RKO (cell line): ENCODE measurements at regions not wholly inside any gene's neighbourhood (a gene's known extent, or its start where the extent isn't known, plus 50 kb on each side); places are given as distances from the start of the nearest gene placed in this dataset.

Experiments
- DNase-seq: peaks from one replicate; pipeline ENCODE4 v3.0.0-alpha.2; 2016; ENCODE audit warnings: low spot score

DNA sequence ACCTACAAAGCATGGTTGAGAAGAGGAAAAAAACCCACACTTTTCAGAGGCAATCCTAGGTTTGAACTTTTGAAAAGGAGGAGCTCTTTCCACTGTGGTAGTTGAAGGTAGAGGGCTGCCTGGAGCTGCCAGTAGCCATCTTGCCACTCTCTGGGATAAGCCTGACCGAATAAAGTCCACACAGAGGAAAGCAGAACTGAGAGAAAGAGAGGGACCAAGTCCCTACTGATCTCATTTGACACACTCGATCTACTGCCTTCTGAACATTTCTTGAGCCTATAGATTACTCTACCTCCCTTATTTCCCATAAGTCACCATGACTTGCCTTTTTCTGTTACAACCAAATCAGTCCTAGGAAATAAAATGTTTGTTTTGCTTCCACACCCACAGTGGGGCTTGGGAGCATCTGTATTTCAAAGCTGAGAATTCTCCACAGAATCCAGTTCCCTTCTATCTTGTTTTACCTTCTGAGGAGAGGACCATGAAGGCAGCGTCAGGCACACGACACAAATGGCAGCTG is 147.0 kb upstream of the PTPRK start:
- DNase-seq, result no peak

- no peak for DNase-seq
Measured at GRCh38 chr6:128666405-128666804, 146.0 kb upstream of the PTPRK start.

DNA sequence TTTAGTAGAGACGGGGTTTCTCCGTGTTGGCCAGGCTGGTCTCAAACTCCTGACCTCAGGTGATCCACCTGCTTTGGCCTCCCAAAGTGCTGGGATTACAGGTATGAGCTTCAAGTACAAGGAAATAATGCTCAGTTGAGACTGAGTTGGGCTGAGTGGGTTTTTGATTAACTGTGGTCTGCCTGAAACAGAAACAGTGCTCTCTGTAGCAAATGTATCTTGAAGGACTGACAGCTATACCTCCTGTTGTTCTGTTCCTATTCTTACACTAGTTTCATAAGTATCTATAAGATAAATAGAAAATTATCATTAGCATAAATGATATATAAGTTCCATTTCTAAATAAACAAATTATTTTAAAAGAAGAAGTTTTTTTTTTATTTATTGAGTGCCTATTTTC is 142.8 kb upstream of the PTPRK start:
- no peak for DNase-seq

DNA sequence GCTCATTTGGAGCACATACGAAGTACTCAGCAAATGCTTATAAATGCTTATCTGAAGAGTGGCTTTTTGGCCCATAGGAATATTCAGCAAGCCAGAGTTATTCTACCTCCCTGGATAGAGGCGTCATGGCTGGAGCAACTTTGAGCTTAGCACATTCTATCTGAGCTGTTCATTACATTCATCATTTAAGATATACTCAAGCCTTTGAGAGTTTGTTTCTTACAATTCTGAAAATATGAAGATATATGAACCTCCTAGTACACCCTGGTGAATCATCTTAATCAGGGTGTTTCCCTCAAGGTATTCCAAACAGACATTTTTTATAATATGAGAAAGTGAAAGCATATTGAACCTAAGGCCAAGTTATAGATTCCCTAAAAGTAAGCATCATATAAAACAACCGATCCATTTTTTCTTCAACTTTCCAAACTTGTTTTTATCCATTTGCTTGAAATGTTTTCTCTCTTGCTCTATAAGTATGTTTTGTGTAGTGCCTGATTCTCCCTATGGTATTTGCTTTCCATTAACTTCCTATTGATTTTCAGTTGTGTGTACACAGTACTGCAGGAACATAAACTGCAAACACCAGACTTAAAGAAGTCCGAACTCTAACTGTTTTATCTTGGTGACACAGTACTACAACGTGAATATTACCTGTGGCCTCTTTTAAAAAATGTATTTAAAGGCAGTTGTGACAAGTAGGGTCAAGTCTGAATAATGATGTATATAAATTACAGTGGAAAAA is 139.7 kb upstream of the PTPRK start:
- DNase-seq, result no peak

DNA sequence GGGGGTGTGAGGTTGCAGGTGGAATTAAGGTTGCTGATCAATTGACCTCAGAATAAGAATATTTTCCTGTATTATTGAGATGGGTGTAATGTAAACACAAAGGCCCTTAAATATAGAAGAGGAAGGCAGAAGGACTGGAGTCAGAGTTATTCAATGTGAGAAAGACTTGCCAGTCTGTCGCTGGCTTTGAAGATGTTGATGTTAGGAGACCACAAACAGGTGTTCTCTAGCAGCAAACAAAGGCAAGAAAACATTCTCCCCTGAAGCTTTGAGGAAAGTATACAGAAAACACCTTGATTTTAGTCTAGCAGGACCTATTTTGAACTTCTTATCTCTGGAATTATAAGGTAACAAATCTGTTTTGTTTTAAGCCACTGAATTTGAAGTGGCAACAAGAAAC is 138.9 kb upstream of the PTPRK start:
- DNase-seq, result no peak

DNA sequence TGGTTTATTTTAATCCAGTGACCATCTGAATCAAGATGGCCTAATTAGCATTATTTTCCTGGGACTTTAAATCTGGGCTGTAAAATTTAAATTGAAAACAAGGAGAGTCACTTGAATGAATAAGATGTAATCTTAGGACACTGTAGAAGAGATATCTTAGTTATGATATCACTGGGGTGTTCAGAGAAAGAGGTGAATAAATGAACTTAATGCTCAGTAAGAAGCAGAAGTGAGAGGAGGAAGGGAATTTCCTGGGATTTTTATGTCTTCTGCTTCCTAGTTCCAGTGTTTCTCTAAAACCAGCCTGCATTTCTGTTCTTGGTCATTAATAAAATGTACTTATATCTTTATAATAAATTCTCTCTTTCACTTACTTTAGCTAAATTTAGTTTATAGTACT is 136.8 kb upstream of the PTPRK start:
- DNase-seq, result no peak

DNA sequence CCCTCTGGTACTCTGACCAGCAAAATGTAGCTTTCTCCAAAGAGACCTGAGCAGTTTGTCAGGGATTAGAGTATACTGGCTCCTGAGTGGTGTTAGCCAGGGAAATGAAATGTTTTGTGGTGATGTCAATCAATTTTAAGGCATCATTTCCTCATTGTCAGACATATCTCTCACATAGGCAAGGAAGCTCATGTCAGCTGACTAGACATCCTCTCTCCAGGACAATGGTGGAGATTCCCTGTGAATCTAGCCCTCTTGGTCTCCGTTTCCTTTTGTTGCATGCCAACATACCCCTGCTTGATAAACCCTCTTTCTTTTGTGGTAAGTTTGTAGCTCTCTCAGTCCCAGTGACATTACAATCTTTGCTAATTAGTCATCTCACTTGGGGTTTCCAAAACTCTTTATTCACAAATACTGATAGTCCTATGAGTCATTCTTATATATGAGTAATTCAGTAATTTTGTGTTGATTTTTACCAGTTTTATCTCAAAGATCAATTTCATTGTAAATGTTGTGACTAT is 135.6 kb upstream of the PTPRK start:
- peak; percentile 79 for DNase-seq

- no peak for DNase-seq
Measured at GRCh38 chr6:128648022-128648598, 127.7 kb upstream of the PTPRK start.

GRCh38 chr6:128642132-128642531 is 121.7 kb upstream of the PTPRK start:
- DNase-seq, result no peak

DNA sequence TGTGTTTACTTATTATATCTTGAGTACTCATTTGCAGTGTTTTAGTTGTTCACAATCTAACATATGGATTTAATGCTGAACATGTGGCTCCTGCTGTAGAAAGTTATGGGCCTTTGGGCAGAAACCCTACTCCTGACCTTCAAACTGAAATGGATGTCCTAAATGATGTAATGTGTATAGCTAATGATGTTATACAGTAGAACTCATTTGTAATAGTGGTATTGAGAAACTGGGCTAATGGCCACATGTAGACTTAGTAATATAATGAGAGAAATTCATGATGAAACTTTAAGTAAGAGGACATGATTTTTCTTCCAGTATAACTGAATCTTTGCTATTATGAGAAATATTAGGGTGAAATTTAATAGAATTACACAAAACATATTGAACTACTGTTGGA is 121.3 kb upstream of the PTPRK start:
- DNase-seq, result no peak

DNA sequence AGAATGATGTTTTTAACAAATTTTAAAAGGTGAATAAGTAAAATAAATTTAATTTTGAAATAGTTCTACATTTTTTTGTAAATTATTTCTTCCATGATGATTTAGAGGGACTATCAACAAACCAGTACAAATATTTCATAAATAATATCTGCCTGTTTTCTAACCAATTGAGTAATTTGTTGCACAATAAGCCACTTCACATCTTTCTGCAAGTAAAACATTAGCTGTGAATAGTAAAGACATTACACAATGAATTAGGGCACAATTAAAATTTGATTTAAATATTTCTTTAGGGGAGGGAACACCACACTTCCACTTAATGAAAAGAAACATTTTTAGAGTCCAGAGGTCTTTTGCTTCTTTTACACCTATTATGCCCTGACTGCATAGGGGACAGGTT is 118.4 kb upstream of the PTPRK start:
- DNase-seq, result no peak

DNA sequence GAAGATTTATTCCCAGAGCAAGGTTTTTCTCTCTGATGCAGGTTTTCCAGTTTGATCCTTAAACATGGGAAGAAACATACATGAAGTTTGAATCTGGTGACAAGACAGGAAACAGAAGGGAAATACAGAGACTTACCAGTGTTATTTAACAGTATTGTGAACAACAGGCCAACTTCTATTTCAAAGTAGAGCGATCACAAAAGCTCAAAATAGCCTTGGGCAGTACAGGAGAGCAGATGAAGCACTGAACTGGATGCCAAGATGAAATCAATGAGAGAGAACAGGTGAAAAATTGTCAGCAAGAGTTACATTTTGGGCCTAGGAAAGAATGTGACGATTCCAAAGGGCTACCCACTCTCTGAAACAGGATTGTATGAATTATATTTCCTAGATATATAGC is 114.8 kb upstream of the PTPRK start:
- no peak for DNase-seq

- DNase-seq, result no peak
Measured at GRCh38 chr6:128632131-128632530, 111.7 kb upstream of the PTPRK start.

GRCh38 chr6:128631031-128631430 is 110.6 kb upstream of the PTPRK start:
- no peak for DNase-seq

GRCh38 chr6:128630213-128630612 is 109.8 kb upstream of the PTPRK start:
- DNase-seq, result no peak

GRCh38 chr6:128617285-128617684 is 96.9 kb upstream of the PTPRK start:
- DNase-seq, result no peak

- no peak for DNase-seq
Measured at GRCh38 chr6:128616342-128616741, 95.9 kb upstream of the PTPRK start.

DNA sequence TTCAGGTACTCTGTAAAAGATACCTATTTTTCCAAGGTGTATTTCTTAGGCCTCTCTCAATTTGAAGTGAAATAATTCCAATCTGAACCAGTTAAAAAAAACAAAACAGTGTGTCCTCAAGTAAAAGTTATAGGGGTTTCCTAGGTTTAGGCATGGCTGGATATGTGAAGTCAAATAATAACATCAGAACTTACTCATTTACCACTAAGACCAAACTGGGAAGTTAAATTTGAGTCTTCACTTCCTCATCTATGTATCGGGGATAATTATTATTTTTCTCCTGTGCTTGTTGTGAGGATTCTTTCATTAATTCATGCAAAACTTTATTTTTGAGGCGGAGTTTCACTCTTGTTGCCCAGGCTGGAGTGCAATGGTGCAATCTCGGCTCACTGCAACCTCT is 86.2 kb upstream of the PTPRK start:
- no peak for DNase-seq

GRCh38 chr6:128605961-128606360 is 85.6 kb upstream of the PTPRK start:
- DNase-seq, result no peak

DNA sequence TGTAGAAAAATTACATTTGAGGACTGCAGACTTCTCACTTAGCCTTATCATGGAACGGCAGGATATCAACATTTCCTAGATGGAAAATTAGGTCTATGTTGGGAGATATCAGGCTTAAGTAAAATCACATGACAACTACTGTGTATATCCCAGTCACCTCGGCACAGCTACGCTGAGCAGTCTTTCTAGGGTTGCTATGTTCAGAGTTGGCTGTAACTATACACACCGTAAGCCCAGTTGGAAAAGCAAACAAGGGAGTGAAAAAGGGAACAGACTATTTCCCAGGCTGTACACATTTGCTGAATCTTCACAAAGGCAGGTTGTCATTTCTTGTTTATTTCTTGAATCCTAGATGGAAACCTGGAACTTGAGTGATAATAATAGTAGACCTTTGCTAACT is 80.7 kb upstream of the PTPRK start:
- DNase-seq, result no peak

GRCh38 chr6:128600397-128600951 is 80.1 kb upstream of the PTPRK start:
- peak; percentile 79 for DNase-seq

DNA sequence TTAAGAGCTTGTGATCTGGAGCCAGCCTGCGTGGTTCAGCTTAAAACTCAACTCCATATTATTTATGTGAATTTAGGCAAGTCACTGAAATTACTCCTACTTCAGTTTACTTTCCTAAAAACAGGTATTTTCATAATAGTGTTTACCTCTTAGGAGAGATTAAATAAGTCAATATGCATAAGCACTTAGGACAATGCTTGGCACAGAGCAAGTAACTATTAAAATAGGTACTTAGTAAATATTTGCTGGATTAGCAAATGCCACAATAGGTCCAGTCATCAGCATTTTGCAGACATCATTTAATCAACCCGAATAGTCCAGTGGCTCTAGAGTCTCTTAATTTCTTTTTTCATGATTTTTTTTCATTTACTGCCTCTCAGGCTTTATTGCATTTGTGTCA is 78.6 kb upstream of the PTPRK start:
- no peak for DNase-seq

DNA sequence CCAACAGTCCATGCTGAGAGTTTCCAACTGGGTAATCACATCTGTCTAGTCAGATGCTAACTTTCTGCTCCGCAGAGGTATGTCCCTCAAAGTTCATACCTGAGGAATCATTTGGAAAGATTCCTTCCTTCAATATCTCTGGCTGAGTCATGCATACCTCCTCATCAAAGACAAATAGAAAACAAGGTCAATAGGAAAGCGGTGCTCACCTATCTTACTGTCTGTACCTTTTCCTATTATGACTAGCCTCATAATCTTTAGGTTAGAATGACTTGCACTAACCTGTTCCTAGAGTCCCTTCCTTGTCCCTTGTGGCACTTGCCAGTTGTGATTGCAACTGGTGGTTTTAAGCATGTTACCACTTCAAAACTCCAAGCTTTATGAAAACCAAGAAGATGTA is 78.2 kb upstream of the PTPRK start:
- no peak for DNase-seq
